HG03521 (cell line): ENCODE measurements at regions not wholly inside any gene's neighbourhood (a gene's known extent, or its start where the extent isn't known, plus 50 kb on each side); places are given as distances from the start of the nearest gene placed in this dataset.

Source experiments
- ATAC-seq: cut with Tn5 transposase; IDR thresholded peaks from one replicate; pipeline ENCODE4 v1.9.1; 2021; ENCODE audit warnings: mild to moderate bottlenecking, moderate library complexity; ENCODE audit not compliant: unreplicated experiment

DNA sequence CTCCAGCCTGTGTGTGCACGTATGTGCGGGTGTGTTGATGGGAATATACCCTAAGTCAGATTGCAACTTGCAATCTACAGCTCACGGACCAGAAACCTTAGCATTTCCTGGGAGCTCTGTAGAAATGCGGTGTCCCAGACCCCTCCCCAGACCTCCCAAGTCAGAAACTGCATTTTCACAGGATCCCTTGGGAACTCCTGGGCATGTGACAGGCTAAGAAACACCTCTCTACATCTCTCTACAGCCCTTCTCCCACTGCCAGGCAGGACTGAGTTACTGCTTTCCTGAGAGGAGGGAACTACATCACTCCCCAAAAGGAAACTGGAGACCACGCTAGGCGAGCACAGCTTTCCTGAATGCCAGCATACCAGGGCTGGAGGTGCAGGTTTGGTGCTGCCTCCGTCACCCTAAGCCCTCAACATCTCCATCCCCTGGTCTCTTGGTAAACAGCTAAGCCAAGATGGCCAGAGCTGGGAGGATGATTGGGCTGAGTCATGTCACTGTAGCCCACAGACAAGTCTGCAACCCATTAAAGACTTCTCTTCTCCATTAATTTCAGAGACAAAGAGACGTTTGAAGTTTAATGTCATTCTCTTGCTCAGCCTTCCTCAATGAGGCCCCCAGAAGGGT lies 194.4 kb downstream of the BMP7 start:
- ATAC-seq: no peak

DNA sequence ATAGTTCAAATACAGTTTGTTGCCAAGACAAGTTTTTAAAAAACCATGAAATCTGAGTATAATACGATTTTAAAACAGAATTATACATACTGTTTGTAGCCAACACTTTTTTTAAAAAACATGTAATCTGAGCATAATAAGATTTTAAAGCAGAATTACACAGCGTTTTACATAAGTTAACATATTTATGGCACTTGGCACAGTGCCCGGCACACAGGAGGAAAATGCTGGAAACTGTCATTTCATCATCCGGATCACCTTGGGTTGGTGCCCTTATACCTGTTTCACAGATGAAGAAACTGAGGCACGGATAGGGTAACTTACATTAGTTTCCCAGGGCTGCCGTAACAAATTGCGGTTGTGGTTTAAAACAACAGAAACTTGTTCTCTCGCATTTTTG lies 193.0 kb downstream of the BMP7 start:
- no peak for ATAC-seq

DNA sequence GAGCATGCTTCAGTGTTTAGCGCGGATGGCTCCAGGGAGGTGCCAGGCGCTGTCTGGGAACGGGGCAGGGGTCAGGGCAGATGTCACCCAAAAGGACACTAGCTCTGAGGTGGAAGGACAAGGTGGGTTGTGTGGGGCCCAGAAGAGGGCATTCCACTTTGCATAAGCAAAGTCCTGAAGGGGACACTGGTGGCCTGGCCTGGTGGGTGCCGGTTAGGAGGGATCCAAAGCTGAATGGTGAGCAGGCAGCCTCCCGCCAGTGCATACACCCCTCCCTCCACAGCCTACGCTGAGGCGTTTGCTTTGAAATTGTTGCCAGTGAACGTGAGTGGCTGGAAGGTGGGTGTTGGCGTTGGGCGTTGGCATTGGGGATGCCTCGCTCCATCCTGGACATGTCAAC lies 192.1 kb downstream of the BMP7 start:
- ATAC-seq: no peak

DNA sequence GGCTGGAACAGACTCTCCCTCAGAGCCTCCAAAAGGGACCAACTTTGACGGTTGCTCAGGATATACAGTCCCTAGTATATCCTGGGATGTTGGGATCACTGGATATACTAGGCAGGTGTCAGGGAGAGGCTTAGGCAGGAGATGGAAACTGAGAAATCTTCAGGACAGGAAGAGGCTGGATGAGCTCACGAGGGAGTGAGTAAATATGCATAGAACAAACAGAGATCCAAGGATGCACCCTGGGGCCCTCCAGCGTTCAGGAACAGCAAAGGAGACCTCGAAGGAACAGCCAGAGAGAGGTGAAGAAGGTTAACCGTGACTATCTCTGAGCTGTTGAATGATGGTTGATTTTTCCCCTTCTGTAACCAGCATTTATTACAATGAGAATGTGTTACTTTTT lies 191.3 kb downstream of the BMP7 start:
- ATAC-seq: no peak

DNA sequence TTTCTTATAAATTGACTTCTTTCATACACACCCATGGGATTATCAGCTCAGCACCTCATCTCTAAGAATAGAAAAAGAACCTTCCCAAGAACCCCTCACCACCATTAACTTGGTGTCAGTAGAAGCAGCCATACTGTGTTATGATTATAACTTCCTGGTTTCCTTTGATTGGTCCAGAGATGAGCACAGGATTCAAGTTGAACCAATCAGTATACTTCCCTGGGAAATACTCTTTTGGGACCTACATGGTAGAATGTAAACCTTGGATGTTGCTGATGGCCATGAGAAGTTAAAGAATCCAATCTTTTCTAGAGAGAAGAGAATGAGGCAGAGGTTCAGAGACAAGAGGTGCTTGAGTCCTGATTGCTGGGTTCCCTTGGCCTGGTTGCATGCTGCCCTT lies 190.8 kb downstream of the BMP7 start:
- ATAC-seq: no peak

DNA sequence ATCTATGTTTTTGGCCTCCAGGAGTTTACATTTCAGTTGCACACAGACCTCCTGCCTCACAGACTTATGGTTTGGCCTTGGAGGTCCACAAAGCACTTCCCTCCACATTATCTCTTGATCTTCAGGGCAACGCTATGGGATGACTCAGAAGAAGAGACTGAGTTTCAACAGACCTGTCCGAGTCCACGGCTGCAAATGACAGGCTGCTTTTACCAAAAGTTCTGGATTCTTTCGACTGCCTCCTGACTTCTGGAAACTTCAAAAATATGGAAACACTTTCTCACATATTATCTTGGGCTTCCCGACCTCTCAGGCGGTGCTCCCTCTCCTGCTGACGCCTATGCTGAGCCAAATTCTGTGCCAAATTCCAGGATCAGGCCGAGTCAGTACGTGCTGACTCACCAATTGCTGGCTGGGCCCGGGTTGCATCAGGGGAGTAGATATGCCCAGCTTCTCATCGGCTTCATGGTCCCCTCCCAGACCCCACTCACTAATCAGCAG lies 190.2 kb downstream of the BMP7 start:
- no peak for ATAC-seq

DNA sequence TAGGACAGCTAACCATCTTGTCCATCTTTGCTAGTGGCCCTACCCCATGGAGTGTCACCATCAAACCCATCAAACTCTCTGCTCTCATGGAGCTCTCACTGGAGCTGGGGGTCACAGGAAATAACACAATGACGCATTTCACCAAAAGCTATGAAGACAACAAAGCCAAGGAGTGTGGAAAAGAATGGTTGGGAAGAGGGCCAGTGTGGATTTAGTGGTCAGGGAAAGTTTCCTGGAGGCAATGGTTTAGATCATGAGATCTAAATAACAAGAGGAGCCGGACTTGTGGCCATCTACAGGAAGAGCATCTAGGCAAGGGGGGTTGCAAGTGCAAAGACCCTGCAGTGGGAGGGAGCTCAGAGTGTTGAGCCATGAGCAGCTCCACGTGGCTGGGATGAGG lies 189.5 kb downstream of the BMP7 start:
- no peak for ATAC-seq

DNA sequence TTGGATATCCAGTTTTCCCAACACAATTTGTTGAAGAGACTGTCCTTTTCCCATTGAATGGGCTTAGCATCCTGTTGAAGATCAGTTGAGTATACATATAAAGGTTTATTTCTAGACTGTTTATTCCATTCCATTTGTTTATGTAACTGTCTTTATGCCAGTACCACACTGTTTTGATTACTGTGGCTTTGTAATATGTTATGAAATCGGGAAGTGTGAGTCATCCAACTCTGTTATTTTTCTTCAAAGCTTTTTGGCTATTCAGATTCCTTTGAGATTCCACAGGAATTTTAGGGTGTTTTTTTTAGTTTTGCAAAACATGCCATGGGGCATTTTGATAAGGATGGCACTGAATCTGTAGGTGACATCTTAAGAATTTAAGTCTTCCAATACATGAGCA lies 188.3 kb downstream of the BMP7 start:
- no peak for ATAC-seq

DNA sequence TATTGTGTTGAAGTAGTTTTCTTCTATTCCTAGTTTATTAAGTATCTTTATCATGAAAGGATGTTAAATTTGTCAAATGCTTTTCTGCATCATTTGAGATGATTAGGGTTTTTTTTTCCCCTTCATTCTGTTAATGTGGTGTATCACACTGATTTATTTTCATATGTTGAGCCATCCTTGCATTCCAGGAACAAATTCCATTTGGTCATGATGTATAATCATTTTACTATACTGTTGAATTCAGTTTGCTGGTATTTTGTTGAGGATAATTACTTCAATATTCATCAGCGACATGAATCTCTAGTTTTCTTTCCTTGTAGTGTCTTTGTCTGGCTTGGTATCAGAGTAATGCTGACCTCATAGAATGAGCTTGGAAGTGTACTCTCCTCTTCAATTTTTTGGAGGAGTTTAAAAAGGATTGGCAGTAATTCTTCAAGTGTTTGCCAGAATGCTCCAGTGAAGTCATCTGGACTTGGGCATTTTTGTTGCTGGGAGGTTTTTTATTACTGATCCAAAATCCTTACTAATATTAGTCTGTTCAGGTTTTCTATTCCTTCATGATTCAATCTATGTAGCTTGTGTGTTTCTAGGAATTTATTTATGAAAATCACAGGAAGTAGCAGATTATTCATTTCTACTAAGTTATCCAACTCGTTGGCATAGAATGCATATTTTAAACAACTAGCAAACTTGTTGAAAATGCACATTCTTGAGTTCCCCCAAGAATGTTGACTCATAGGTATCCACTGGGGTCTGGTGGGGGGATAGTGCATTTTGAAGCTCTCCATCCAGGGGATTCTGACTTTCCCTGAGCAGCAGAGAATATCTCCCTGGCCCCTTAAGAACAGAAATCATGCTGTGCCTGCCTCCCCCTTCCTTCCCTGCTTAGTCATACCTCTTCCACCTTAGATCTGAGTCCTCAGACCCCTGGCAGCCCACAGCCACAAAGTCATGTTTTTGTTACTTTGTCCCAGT lies 187.1 kb downstream of the BMP7 start:
- ATAC-seq: no peak

DNA sequence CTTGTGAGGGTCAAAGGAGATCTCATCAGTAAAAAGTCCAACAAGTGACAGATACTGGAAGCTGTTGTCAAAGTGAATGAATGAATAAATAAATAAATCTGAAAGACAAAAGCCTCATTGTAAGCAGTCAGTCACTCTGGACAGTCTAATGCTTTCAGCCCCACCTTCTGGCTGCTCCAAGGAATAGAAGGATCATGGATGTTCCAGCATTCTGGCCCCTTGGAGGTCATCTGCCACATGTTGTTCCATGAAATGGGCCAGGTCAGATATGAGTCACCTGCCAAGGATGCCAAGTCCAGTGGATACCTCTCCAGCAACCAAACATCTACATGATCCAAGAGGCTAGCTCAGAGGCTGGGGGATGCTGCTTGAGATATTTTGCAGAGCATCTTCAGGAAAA lies 185.6 kb downstream of the BMP7 start:
- no peak for ATAC-seq

DNA sequence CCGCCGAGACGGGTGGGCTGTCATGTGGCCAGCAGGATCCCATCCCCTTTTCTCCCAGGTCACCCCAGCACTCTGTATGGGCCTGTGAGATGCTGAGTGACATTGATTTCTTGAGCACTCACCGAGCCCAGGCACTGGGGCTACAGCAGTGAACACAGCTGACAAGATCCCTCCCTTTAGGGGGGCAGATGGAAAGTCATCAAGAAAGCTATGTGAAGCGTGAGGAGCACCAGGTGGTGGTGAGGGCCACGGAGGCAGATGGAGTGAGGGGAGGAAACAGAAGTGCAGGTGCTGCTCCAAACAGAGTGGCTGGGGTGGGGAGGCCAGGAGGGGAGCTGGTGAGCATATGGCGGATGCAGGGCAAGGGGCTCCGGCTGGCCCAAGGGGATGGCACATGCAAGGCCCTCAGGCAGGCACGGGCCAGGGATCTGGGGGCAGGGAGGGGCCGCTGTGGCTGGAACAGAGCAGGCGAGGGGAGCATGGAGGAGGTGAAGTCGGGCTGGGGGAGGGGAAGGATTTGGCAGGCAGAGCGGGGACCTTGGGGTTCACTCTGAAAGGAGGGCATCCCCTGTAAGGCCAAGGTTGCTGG lies 184.0 kb downstream of the BMP7 start:
- ATAC-seq: no peak

DNA sequence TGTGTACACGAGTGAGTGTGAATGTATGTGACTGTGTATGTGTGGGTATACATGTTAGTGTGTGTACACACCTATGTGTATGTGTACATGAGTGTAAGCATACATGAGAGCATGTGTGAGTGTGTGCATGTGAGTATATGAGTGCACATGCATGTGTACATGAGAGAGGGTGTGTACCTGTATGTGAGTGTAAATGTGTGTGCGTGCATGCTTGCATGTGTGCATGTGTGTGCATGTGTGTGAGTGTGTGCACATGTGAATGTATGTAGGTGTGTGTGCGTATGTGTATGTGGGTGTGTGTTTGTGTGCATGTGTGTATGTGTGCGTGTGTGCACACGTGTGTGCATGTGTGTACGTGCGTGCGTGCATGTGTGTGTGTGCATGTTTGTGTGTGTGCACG lies 183.4 kb downstream of the BMP7 start:
- no peak for ATAC-seq

DNA sequence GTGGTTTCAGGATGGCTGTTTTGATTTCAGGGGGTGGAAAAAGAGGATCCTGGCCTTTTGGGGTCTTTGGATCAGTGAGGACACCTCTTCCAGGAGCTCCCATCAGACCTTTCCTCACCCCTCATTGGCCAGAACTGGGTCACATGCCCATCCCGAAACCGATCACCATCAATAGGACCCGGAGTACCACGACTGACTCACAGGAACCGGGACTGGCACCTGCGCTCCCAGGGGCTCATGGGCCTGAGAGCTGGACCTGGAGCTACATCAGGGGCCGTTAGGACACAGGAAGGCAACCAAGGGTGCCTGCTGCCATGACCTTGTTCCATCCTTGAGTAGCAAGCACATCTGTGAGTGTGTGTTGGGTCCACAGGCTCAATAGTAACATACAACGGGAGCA lies 180.4 kb downstream of the BMP7 start:
- no peak for ATAC-seq

DNA sequence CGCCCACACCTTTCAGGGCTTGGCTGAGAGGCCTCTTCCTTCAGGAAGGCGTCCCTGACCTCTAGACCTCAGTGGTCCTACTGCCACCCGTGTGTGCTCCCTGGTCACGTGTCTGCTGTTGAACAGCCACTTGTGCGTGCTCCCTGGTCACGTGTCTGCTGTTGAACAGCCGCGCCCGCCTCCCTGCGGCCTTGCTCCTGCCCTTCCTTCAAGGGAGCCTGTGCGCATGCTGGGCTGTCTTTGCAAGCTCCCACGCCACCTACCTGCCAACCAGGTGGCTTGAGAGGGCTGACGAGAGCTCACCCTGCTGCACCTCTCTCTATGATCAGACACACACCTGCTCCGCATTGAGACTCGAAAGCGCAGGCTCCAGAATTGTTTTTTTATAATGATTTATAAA lies 179.3 kb downstream of the BMP7 start:
- no peak for ATAC-seq

DNA sequence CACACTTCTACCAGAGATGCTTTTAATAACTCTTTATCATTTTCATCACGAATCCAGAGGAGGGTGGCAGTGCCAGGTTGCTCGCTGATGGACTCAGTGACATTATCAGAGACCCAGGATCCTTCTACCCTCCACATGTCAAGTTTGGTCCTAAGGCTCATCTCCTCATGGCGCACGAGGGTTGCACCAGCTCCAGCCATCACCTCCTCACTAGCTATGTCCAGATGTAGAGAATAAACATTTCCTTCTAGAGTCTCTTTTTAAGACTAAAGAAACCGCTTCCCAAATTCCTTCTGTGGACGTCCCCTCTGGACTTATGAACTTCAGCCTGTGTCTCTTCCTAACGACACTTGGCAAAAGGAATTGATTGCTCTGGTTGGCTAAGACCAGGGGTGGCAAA lies 178.7 kb downstream of the BMP7 start:
- no peak for ATAC-seq

DNA sequence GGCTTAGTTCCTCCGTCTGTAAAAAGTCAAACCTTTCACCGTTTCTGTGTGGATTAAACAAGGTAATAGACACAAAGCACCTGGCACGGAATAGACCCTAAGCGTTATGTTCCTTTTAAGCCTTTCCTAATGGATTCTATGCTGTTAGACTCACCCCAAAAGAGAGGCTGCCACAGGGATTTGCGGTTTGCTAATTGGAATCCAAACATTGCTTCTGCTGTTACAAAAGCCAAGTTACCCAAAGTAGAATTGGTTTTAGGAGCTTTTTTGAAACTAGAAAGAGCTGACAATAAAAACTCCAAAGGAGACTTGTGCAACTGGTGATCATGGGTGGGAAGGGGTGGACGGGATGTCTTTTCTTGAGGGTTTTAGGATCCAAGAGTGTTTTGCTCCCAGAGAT lies 178.0 kb downstream of the BMP7 start:
- ATAC-seq: no peak

DNA sequence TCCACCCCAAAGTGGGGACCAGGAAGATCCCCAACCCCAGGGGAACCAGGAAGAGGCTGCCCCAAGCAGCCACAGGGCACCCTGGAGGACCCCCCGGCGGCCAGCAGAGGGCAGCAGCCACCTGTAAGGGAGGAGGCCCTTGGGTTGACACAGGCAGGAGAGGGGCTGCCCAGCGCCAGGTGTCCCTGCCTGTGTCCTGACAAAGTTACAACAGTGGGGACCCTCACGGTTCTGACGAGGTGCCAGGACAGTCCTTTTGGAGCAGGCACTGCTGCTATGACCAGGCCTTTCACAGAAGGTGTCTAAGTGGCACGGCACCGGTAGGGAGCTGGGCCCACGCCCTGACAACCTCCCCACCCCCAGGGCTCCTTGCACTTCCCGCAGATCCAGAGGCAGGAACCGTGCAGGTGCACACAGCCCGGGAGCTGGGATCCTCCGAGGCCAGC lies 176.7 kb downstream of the BMP7 start:
- no peak for ATAC-seq

DNA sequence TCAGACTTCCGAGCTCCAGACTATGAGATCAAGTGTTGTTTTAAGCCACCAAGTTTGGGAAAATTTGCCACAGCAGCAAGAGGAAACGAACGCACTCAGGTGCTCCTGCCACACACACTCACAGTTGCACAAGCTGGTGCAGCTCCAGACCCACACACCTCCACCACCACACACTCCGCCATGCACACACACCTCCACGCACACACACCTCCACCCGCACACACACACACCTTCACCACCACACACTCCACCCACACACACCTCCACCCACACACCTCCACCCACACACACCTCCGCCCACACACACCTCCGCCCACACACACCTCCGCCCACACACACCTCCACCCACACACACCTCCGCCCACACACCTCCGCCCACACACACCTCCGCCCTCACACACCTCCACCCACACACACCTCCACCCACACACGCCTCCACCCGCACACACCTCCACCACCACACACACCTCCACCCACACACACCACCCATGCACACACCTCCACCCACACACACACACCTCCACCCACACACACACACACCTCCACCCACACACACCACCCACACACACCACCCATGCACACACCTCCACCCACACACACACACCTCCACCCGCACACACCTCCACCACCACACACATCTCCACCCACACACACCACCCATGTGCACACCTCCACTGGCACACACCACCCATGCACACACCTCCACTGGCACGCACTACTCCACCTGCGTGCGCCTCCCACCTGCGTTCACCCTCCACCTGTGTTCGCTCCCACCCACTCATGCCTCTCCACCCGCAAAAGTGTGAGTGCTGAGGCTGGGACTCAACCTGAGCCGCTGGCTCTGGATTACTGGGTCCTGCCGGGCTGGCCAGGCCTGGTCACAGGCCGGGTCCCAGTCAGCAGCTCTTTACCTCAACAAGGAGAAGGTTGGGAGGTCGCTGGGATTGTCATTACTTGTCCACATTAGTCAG lies 175.6 kb downstream of the BMP7 start:
- ATAC-seq: no peak

DNA sequence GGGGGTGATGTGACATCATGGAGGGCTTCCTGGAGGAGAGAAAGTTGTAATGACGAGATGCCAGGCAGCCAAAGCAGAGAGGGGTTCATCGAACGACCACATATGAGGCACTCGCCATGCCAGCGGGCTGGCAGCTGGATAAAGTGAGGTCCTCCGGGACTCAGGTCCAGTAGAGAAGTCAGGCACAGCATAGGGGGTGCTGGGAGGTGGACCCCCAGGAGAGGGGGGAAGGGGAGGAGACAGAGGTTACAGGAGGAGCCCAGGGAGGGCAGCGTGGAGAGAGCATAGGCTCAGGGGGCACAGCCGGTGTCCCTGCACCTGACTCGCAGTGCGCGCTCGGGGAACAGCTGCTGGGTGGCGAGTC lies 174.7 kb downstream of the BMP7 start:
- ATAC-seq: no peak

DNA sequence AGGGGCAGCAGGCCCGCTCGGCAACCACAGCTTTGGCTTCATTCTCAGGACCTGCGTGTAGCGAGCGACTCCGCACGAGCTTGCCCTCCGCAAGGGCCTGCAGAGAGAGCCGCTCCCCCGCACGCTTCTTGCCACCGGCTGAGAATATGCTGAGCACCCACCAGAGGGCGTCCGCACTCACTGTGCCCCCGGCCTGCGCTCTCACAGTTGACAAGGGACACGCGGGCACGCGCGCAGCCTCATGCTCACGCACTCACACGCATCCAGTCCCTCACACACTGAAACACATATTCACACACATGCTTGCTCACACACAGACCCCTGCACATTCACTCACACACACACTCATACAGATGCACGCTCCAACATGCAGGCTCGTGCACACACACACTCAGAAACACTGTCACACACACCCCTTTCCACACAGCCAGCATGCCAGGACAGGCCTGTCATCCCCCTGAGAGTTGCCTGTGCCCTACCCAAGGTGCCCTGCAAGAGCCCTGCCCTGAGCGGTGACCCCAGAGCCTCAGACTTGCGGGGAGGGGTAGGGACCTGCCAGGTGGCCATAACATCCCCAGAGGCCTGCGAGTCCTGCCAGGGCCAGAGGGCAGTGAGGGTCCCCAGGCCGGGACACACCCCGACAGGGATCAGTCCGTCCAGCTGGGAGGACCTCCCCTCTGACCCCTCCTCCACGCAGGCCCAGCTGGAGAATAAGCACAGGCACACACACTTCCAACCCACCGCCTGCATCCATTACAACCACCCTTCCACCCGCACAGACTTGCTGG lies 174.1 kb downstream of the BMP7 start:
- no peak for ATAC-seq
